ENCODE measurements at regions not wholly inside any gene's neighbourhood (a gene's known extent, or its start where the extent isn't known, plus 50 kb on each side); places are given as distances from the start of the nearest gene placed in this dataset.

- no peak overlapping the region for H3K4me2 ChIP-seq
- H3K27me3 ChIP-seq (ENCODE audit: insufficient read depth), result no peaks in the 10 kb centered on the region
- no peaks in the 10 kb centered on the region for H3F3A ChIP-seq (replicated peaks; ENCODE audit: low read depth)
- H4K20me1 ChIP-seq (replicated peaks; ENCODE audit: insufficient read depth), result no peaks in the 10 kb centered on the region
- TF ChIP-seq STAT1 (IDR thresholded peaks at IDR 0.05; ENCODE audit: unreplicated experiment), result no peak
- TF ChIP-seq ZNF331 (CRISPR knock-in tag; IDR thresholded peaks at IDR 0.05; ENCODE audit: low read depth), result no peak
- TF ChIP-seq CREB1 (CRISPR knock-in tag; IDR thresholded peaks at IDR 0.05; ENCODE audit: low read depth), result no peak
- TF ChIP-seq ZNF462 (CRISPR knock-in tag; IDR thresholded peaks at IDR 0.05), result no peak
- no peak for TF ChIP-seq EZH2 (IDR thresholded peaks at IDR 0.05; ENCODE audit: low read depth, unreplicated experiment)
- no peak for TF ChIP-seq NANOG (IDR thresholded peaks at IDR 0.05; ENCODE audit: borderline replicate concordance)
- no peak for TF ChIP-seq CTCF (conservative IDR thresholded peaks at IDR 0.05; ENCODE audit: low read depth in 2 of 2)
- TF ChIP-seq POLR2AphosphoS5 (IDR thresholded peaks at IDR 0.05; ENCODE audit: low read depth), result no peak
- TF ChIP-seq ZNF114 (CRISPR knock-in tag; IDR thresholded peaks at IDR 0.05), result no peak
- no peak for TF ChIP-seq JUNB (IDR thresholded peaks at IDR 0.05; ENCODE audit: unreplicated experiment)
- TF ChIP-seq REST (IDR thresholded peaks at IDR 0.05; ENCODE audit: unreplicated experiment), result no peak
- no peak for TF ChIP-seq EZH2phosphoT487 (IDR thresholded peaks at IDR 0.05; ENCODE audit: unreplicated experiment)
- H2AFZ ChIP-seq, result no peak overlapping the region
- DNase-seq (ENCODE audit: low spot score) (no peak), ATAC-seq (no peak)
- no peak overlapping the region for H3K27ac ChIP-seq (ENCODE audit: low read depth)
- Mint-ChIP-seq H3K4me3 (no peak overlapping the region), H3K4me1 (peaks cover 1% of the 10 kb centered on the region; the same call in 2 of the 3 replicates), H3K36me3 (ENCODE audit: low read depth) (peaks cover 2% of the 10 kb centered on the region; the same call in 1 of the 3 replicates), H3K27me3 (ENCODE audit: insufficient read depth, low read depth, poor library complexity) (peaks cover 1% of the 10 kb centered on the region), H3K9me3 (peaks cover 3% of the 10 kb centered on the region; the same call in 1 of the 3 replicates), H3K27ac (no peak overlapping the region)
- H3K4me1 ChIP-seq (ENCODE audit: insufficient read depth), result 0 out of 2 replicates have a peak, but pooled peaks cover under 1% of the 10 kb centered on the region
- H3K9me2 ChIP-seq (ENCODE audit: insufficient read depth), result no peaks in the 10 kb centered on the region
- no peaks in the 10 kb centered on the region for H3K79me2 ChIP-seq (replicated peaks; ENCODE audit: insufficient read depth)
- no peaks in the 10 kb centered on the region for H3K36me3 ChIP-seq (ENCODE audit: insufficient read depth)
- no peak overlapping the region for H3K4me3 ChIP-seq
Measured at GRCh38 chr14:84090837-84091236, 1439.1 kb upstream of the FLRT2 start.

All from GM23338 (cell line).